ENCODE measurements at regions not wholly inside any gene's neighbourhood (a gene's known extent, or its start where the extent isn't known, plus 50 kb on each side); places are given as distances from the start of the nearest gene placed in this dataset.

DNA sequence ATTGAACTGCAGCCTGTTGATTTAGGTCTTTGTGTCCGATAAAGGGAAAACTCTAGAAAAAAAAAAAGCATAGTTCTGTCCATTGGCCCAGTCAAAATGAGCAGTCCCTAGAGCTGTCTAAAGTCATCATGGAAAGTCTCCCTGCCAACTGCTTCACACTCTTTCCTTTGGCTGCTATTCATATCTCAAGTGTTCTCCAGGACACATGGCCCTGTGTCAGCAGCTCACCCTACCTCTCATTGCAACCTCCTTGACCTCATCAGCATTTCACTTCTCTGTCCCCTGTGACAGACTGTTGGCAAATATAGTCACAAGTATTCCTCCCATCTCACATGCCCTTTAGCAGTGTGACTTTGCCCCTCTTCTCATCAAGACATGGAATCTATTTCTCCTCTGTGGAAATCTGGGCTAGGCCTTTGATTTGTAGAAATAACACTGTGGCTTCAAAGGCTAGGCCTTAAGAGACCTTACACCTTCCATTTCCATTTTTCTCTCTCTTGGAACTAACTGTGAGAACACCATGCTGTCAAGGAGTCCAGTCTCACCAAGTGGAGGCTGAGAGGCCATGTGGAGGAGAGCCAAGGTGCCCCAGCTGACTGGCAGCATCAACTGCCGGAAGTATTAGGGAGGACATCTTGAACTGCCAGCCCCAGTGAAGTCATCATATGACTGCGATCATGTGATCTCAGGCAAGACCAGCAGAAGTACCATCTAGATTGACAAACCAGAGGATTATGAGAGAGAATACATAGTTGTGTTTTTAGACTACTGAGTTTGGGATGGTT is 149.4 kb upstream of the TARS1 start:
- TF ChIP-seq POLR2A (IDR thresholded peaks at IDR 0.05), result no peak
- no peak for TF ChIP-seq CTCF (IDR thresholded peaks at IDR 0.05)

Measured in ovary (tissue), 3 donors.